EL (cell line): ENCODE measurements at regions not wholly inside any gene's neighbourhood (a gene's known extent, or its start where the extent isn't known, plus 50 kb on each side); places are given as distances from the start of the nearest gene placed in this dataset.

Source experiments
- DNase-seq: peaks from one replicate; pipeline ENCODE4 v3.0.0-alpha.2; 2016

- DNase-seq, result no peak
Observed at GRCh38 chr11:11135820-11136476, 217.1 kb downstream of the CSNK2A3 start.

GRCh38 chr11:11129118-11129517 is 223.9 kb downstream of the CSNK2A3 start:
- no peak for DNase-seq

GRCh38 chr11:11125618-11126017 is 227.4 kb downstream of the CSNK2A3 start:
- DNase-seq, result no peak

- no peak for DNase-seq
Observed at GRCh38 chr11:11122749-11123148, 230.3 kb downstream of the CSNK2A3 start.

- DNase-seq, result no peak
Observed at GRCh38 chr11:11119917-11120316, 233.1 kb downstream of the CSNK2A3 start.

GRCh38 chr11:11117730-11118129 is 235.3 kb downstream of the CSNK2A3 start:
- DNase-seq, result no peak

GRCh38 chr11:11115475-11115874 is 237.6 kb downstream of the CSNK2A3 start:
- DNase-seq, result no peak

GRCh38 chr11:11113626-11114025 is 239.4 kb downstream of the CSNK2A3 start:
- no peak for DNase-seq

GRCh38 chr11:11108026-11108425 is 245.0 kb downstream of the CSNK2A3 start:
- DNase-seq, result no peak

- no peak for DNase-seq
Observed at GRCh38 chr11:11107076-11107723, 245.8 kb downstream of the CSNK2A3 start.

GRCh38 chr11:11105361-11105760 is 247.5 kb upstream of the ZBED5 start:
- DNase-seq, result no peak

GRCh38 chr11:11095831-11096723 is 238.2 kb upstream of the ZBED5 start:
- DNase-seq, result no peak

- DNase-seq, result no peak
Observed at GRCh38 chr11:11090495-11090894, 232.6 kb upstream of the ZBED5 start.

GRCh38 chr11:11089805-11090204 is 232.0 kb upstream of the ZBED5 start:
- DNase-seq, result no peak

GRCh38 chr11:11086979-11087378 is 229.1 kb upstream of the ZBED5 start:
- DNase-seq, result no peak

- no peak for DNase-seq
Observed at GRCh38 chr11:11085580-11085979, 227.7 kb upstream of the ZBED5 start.

- no peak for DNase-seq
Observed at GRCh38 chr11:11084337-11084736, 226.5 kb upstream of the ZBED5 start.

GRCh38 chr11:11083441-11083840 is 225.6 kb upstream of the ZBED5 start:
- DNase-seq, result no peak

- DNase-seq, result no peak
Observed at GRCh38 chr11:11082646-11083045, 224.8 kb upstream of the ZBED5 start.

GRCh38 chr11:11081776-11082175 is 223.9 kb upstream of the ZBED5 start:
- no peak for DNase-seq

- DNase-seq, result no peak
Observed at GRCh38 chr11:11081288-11081687, 223.4 kb upstream of the ZBED5 start.

- DNase-seq, result peak; percentile 4
Observed at GRCh38 chr11:11078344-11079086, 220.7 kb upstream of the ZBED5 start.

- DNase-seq, result no peak
Observed at GRCh38 chr11:11077898-11078297, 220.0 kb upstream of the ZBED5 start.
